Astrocyte (in vitro differentiated cells and primary cell): ENCODE measurements at regions not wholly inside any gene's neighbourhood (a gene's known extent, or its start where the extent isn't known, plus 50 kb on each side); places are given as distances from the start of the nearest gene placed in this dataset.

Experiments
- EZH2 ChIP-seq: IDR thresholded peaks from 2 replicates; pipeline ENCODE4 v1.6.1; 2012; ENCODE audit warnings: mild to moderate bottlenecking, low read length, inconsistent platforms; ENCODE audit not compliant: insufficient read depth
- TF ChIP-seq, protein P1 (sequence below): IDR thresholded peaks from 2 replicates; pipeline ENCODE4 v1.5.1; 2011; ENCODE audit warnings: low read depth, mild to moderate bottlenecking, inconsistent platforms, low read length, moderate library complexity; ENCODE audit not compliant: insufficient read depth

- TF ChIP-seq, protein P1, sequence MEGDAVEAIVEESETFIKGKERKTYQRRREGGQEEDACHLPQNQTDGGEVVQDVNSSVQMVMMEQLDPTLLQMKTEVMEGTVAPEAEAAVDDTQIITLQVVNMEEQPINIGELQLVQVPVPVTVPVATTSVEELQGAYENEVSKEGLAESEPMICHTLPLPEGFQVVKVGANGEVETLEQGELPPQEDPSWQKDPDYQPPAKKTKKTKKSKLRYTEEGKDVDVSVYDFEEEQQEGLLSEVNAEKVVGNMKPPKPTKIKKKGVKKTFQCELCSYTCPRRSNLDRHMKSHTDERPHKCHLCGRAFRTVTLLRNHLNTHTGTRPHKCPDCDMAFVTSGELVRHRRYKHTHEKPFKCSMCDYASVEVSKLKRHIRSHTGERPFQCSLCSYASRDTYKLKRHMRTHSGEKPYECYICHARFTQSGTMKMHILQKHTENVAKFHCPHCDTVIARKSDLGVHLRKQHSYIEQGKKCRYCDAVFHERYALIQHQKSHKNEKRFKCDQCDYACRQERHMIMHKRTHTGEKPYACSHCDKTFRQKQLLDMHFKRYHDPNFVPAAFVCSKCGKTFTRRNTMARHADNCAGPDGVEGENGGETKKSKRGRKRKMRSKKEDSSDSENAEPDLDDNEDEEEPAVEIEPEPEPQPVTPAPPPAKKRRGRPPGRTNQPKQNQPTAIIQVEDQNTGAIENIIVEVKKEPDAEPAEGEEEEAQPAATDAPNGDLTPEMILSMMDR: no peak
- TF ChIP-seq EZH2: no peak
These were observed 396.7 kb upstream of the OR4E1 start for GRCh38 chr14:22070119-22070982.
